Fibroblast of the aortic adventitia (primary cell): ENCODE measurements at regions not wholly inside any gene's neighbourhood (a gene's known extent, or its start where the extent isn't known, plus 50 kb on each side); places are given as distances from the start of the nearest gene placed in this dataset.

Experiments
- DNase-seq: peaks from one replicate; pipeline ENCODE4 v3.0.0-alpha.2; 2010; ENCODE audit warnings: low read depth
- H3K4me3 ChIP-seq: 2 replicates; pipeline ENCODE4 v1.5.1; 2011; ENCODE audit warnings: low read depth, mild to moderate bottlenecking, control low read depth, low read length, moderate library complexity
- CTCF ChIP-seq: IDR thresholded peaks from 2 replicates; pipeline ENCODE4 v1.5.1; 2011; ENCODE audit warnings: mild to moderate bottlenecking, low read length, control low read depth, inconsistent platforms; ENCODE audit not compliant: insufficient read depth

GRCh38 chr14:75333606-75334548 lies 55.2 kb downstream of the FOS start:
- H3K4me3 ChIP-seq: no peak overlapping the region
- DNase-seq: peak; percentile 11
- TF ChIP-seq CTCF: no peak

- TF ChIP-seq CTCF: no peak
- peak; percentile 13 for DNase-seq
- no peak overlapping the region for H3K4me3 ChIP-seq
Measured at GRCh38 chr14:75334549-75335051, 56.0 kb downstream of the FOS start.

- TF ChIP-seq CTCF: no peak
- no peak overlapping the region for H3K4me3 ChIP-seq
- no peak for DNase-seq
Measured at GRCh38 chr14:75335571-75335970, 56.9 kb downstream of the FOS start.

GRCh38 chr14:75338398-75338797 lies 59.8 kb downstream of the FOS start:
- DNase-seq: no peak
- no peak for TF ChIP-seq CTCF
- no peak overlapping the region for H3K4me3 ChIP-seq

- DNase-seq: no peak
- H3K4me3 ChIP-seq: no peak overlapping the region
- TF ChIP-seq CTCF: no peak
Measured at GRCh38 chr14:75339059-75339458, 60.4 kb downstream of the FOS start.

GRCh38 chr14:75340921-75341320 lies 62.3 kb downstream of the FOS start:
- TF ChIP-seq CTCF: no peak
- no peak for DNase-seq
- no peak overlapping the region for H3K4me3 ChIP-seq
